Endothelial cell of umbilical vein (primary cell): ENCODE measurements at regions not wholly inside any gene's neighbourhood (a gene's known extent, or its start where the extent isn't known, plus 50 kb on each side); places are given as distances from the start of the nearest gene placed in this dataset.
"Not testable (repeated sequence)": the region's sequence is repeated elsewhere in the genome, so short reads cannot be mapped to it uniquely, and the experiment has no call there.

Experiments used
- BruUV-seq: library from RNA; stranded (reverse); fragments of 400-500 nt; replicated peaks from 2 replicates; lab custom pipeline; 2021; lab: Mats Ljungman, UMichigan
- CTCF ChIA-PET: fragments of 300-600, 350-600 bp; sonication (Branson Sonifier 250); formaldehyde crosslinking; loops from one replicate; lab custom pipeline; 2021; ENCODE audit warnings: antibody characterized with exemption, inconsistent platforms; lab: Charles Lee
- POLR2A ChIA-PET: fragments of 300-600, 350-600 bp; sonication (Branson Sonifier 250); formaldehyde crosslinking; loops from one replicate; lab custom pipeline; 2021; ENCODE audit warnings: antibody characterized with exemption, inconsistent platforms; lab: Charles Lee
- DNase-seq: peaks from one replicate; pipeline ENCODE4 v3.0.0-alpha.2; 2011; ENCODE audit warnings: low read depth, low spot score
- FAIRE-seq: peaks from 2 replicates; lab custom pipeline; 2011; peaks lifted over from hg19 to GRCh38; lab: Jason Lieb, UNC
- H2AFZ ChIP-seq: 2 replicates; pipeline ENCODE4 v1.6.0; 2012; ENCODE audit warnings: low read depth, low read length, control low read depth, inconsistent platforms
- H3K27ac ChIP-seq: 2 replicates; pipeline ENCODE4 v1.5.1; 2011; ENCODE audit warnings: low read depth, mild to moderate bottlenecking, control low read depth, low read length, moderate library complexity; ENCODE audit not compliant: insufficient read depth
- H3K27me3 ChIP-seq, 2 experiments: 2 replicates each; pipeline versions ENCODE4 v1.6.0 to v1.6.1; 2011; ENCODE audit warnings: low read length in 2 of 2, mixed read lengths in 1 of 2; ENCODE audit not compliant: control insufficient read depth in 2 of 2, insufficient read depth in 2 of 2
- H3K36me3 ChIP-seq, 2 experiments: 2 replicates in 1 of 2; 3 replicates in 1 of 2; pipeline ENCODE4 v1.5.1; 2011; ENCODE audit warnings: low read length in 2 of 2, mild to moderate bottlenecking in 1 of 2, moderate library complexity in 1 of 2; ENCODE audit not compliant: control insufficient read depth in 2 of 2, insufficient read depth in 2 of 2; ENCODE audit errors: extremely low read depth in 1 of 2
- H3K4me1 ChIP-seq: 3 replicates; pipeline ENCODE4 v1.5.1; 2011; ENCODE audit warnings: mild to moderate bottlenecking, low read length; ENCODE audit not compliant: control insufficient read depth, insufficient read depth; ENCODE audit errors: extremely low read depth
- H3K4me2 ChIP-seq: 2 replicates; pipeline ENCODE4 v1.6.1; 2011; ENCODE audit warnings: low read length, control low read depth, mixed read lengths; ENCODE audit not compliant: insufficient read depth
- H3K4me3 ChIP-seq, 3 experiments: fragments of 200-600 bp in 1 of 3; sonication (generic), shearing (Covaris generic) in 1 of 3; replicated peaks in 1 of 3; 2 replicates each; pipeline ENCODE4 v1.5.1; 2011 to 2016; ENCODE audit warnings: control low read depth in 3 of 3, low read length in 3 of 3, mild to moderate bottlenecking in 2 of 3, inconsistent platforms in 1 of 3, low read depth in 1 of 3, moderate library complexity in 1 of 3; ENCODE audit not compliant: insufficient read depth in 1 of 3
- H3K79me2 ChIP-seq: 2 replicates; pipeline ENCODE4 v1.6.0; 2012; ENCODE audit warnings: low read length, inconsistent platforms; ENCODE audit not compliant: control insufficient read depth, insufficient read depth
- H3K9ac ChIP-seq: replicated peaks from 2 replicates; pipeline ENCODE3; 2011; ENCODE audit warnings: low read length, control low read depth; ENCODE audit not compliant: insufficient read depth; ENCODE audit errors: extremely low read depth
- H3K9me1 ChIP-seq: replicated peaks from 3 replicates; pipeline ENCODE4 v1.6.0; 2011; ENCODE audit warnings: mild to moderate bottlenecking, low read length; ENCODE audit not compliant: control insufficient read depth, insufficient read depth; ENCODE audit errors: extremely low read depth
- H3K9me3 ChIP-seq: replicated peaks from 2 replicates; pipeline ENCODE4 v1.5.1; 2012; ENCODE audit warnings: low read length, inconsistent platforms; ENCODE audit not compliant: control insufficient read depth, insufficient read depth
- H4K20me1 ChIP-seq: replicated peaks from 2 replicates; pipeline ENCODE3; 2011; ENCODE audit warnings: mild to moderate bottlenecking, low read length; ENCODE audit not compliant: control insufficient read depth, insufficient read depth; ENCODE audit errors: extremely low read depth
- CTCF ChIP-seq, 2 donors: IDR thresholded peaks; 1 replicate in 1 of 2; 2 replicates in 1 of 2; pipeline ENCODE4 v1.5.1; 2011; ENCODE audit warnings: low read length in 2 of 2, mild to moderate bottlenecking in 2 of 2, moderate library complexity in 2 of 2, control low read depth in 1 of 2, inconsistent platforms in 1 of 2, low read depth in 1 of 2; ENCODE audit not compliant: insufficient read depth in 1 of 2; ENCODE audit errors: extremely low read depth in 1 of 2
- EZH2 ChIP-seq: IDR thresholded peaks from 2 replicates; pipeline ENCODE4 v1.6.1; 2012; ENCODE audit warnings: borderline replicate concordance, low read depth, mild to moderate bottlenecking, moderate library complexity, low read length, inconsistent platforms; ENCODE audit not compliant: severe bottlenecking
- FOS ChIP-seq: IDR thresholded peaks from 2 replicates; pipeline ENCODE4 v1.6.1; 2011; ENCODE audit warnings: mild to moderate bottlenecking, low read length, moderate library complexity, borderline replicate concordance; ENCODE audit not compliant: insufficient read depth
- GATA2 ChIP-seq: IDR thresholded peaks from 2 replicates; pipeline ENCODE4 v1.7.0; 2011; ENCODE audit warnings: low read depth, mild to moderate bottlenecking, moderate library complexity, mixed read lengths, low read length; ENCODE audit not compliant: insufficient read length, insufficient read depth
- JUN ChIP-seq: IDR thresholded peaks from 2 replicates; pipeline ENCODE4 v1.6.1; 2011; ENCODE audit warnings: borderline replicate concordance, low read depth; ENCODE audit not compliant: insufficient read length, insufficient read depth
- MAX ChIP-seq: IDR thresholded peaks from 2 replicates; pipeline ENCODE4 v1.6.1; 2011; ENCODE audit not compliant: insufficient read depth, insufficient read length
- MYC ChIP-seq: IDR thresholded peaks from one replicate; pipeline ENCODE4 v1.6.1; 2011; ENCODE audit warnings: mild to moderate bottlenecking, low read depth, low read length
- POLR2A ChIP-seq: IDR thresholded peaks from 2 replicates; pipeline ENCODE4 v1.6.1; 2012; ENCODE audit warnings: low read depth, mild to moderate bottlenecking, control low read depth, low read length
- POLR2AphosphoS5 ChIP-seq: IDR thresholded peaks from 2 replicates; pipeline ENCODE4 v1.6.1; 2012; ENCODE audit warnings: low read depth, mild to moderate bottlenecking, control low read depth, low read length, moderate library complexity; ENCODE audit not compliant: insufficient read depth
- dilution Hi-C: fragments of 300-500 bp; cut with MboI; formaldehyde crosslinking; loops from one replicate; pipeline ENCODE4 v1.15.0; 2019; ENCODE audit warnings: low sequenced_read_pairs; ENCODE audit not compliant: extremely low pct_ligation_motif_present
- intact Hi-C: fragments of 100-400 bp; cut with micrococcal nuclease; formaldehyde crosslinking; loops from one replicate; pipeline ENCODE4 v1.10.0; 2022

DNA sequence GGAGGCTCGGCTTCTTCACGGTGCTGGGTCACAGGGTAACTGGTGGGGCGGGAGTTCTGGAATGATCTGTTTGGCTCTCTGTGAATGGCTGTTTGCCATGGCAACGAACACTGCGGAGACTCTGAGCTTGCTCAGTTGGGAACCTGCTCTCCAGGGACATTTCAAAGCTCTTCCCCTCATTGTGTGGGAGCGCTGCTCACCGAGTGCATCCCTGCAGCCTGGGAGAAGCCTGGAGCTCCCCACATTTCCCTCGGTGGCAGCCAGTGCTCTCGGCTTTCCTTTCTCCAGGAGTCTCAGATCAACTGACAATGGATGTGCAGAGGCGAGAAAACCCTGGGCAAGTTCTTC, 57.6 kb upstream of the CACUL1 start:
- no peaks in the 10 kb centered on the region for H3K9me1 ChIP-seq
- no peak for FAIRE-seq
- H3K36me3 ChIP-seq, result no peaks in the 10 kb centered on the region
- no peaks in the 10 kb centered on the region for H3K4me1 ChIP-seq
- H3K9ac ChIP-seq, result no peak overlapping the region
- H3K79me2 ChIP-seq, result no peaks in the 10 kb centered on the region
- ChIA-PET CTCF (interaction anchor here (1.6 kb wide), 1 partner anchor 38 kb away, joined by 3 read pairs; no protein-coding TSS in a partner anchor), POLR2A (no interaction called here)
- no peak overlapping the region for H3K27ac ChIP-seq
- no peaks in the 10 kb centered on the region for H3K9me3 ChIP-seq
- no peak overlapping the region for H3K4me2 ChIP-seq
- dilution Hi-C loops, result no loop called here
- no peak overlapping the region for H3K4me3 ChIP-seq
- no TSS peak for BruUV-seq
- no peak overlapping the region for H2AFZ ChIP-seq
- H4K20me1 ChIP-seq, result no peaks in the 10 kb centered on the region
- no peak for DNase-seq
- TF ChIP-seq EZH2 (no peak), POLR2AphosphoS5 (no peak), MYC (no peak), CTCF (IDR thresholded peaks at IDR 0.05; ENCODE audit: extremely low read depth in 1 of 2, insufficient read depth in 1 of 2, low read depth in 1 of 2, low read length in 2 of 2) (no peak), MAX (no peak), FOS (no peak), JUN (no peak), GATA2 (no peak), POLR2A (no peak)
- H3K27me3 ChIP-seq, result no peaks in the 10 kb centered on the region
- intact Hi-C loops, result no loop called here

DNA sequence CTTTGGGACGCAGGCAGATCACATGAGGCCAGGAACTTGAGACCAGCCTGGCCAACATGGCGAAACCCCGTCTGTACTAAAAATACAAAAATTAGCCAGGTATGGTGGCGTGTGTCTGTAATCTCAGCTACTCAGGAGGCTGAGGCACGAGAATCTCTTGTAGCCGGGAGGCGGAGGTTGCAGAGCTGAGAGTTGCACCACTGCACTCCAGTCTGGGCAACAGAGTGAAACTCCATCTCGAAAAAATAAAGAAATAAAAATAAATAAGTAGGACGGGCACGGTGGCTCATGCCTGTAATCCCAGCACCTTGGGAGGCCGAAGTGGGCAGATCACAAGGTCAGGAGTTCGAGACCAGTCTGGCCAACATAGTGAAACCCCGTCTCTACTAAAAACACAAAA, 58.2 kb upstream of the CACUL1 start:
- H3K9me3 ChIP-seq, intact Hi-C loops, FAIRE-seq, H3K4me2 ChIP-seq, H3K9me1 ChIP-seq, DNase-seq, H3K27ac ChIP-seq, H3K4me1 ChIP-seq, POLR2A ChIA-PET, H3K4me3 ChIP-seq, H4K20me1 ChIP-seq, H2AFZ ChIP-seq, dilution Hi-C loops, H3K9ac ChIP-seq, H3K27me3 ChIP-seq, BruUV-seq, H3K36me3 ChIP-seq, H3K79me2 ChIP-seq: not testable (repeated sequence)
- CTCF ChIA-PET, result interaction anchor here (1.6 kb wide), 1 partner anchor 37 kb away, joined by 3 read pairs; no protein-coding TSS in a partner anchor
